Keratinocyte (primary cell): ENCODE measurements at regions not wholly inside any gene's neighbourhood (a gene's known extent, or its start where the extent isn't known, plus 50 kb on each side); places are given as distances from the start of the nearest gene placed in this dataset.

ENCODE experiments used
- DNase-seq: peaks from one replicate; pipeline ENCODE4 v3.0.0-alpha.2; 2011; ENCODE audit warnings: low read depth, missing footprints, low spot score
- FAIRE-seq: peaks from 2 replicates; lab custom pipeline; 2011; peaks lifted over from hg19 to GRCh38; lab: Jason Lieb, UNC
- H2AFZ ChIP-seq: 2 replicates; pipeline ENCODE4 v1.6.0; 2012; ENCODE audit warnings: low read length, control low read depth, inconsistent platforms; ENCODE audit not compliant: control insufficient read depth
- H3K27ac ChIP-seq: 2 replicates; pipeline ENCODE4 v1.5.1; 2011; ENCODE audit warnings: low read length; ENCODE audit not compliant: control insufficient read depth, insufficient read depth
- H3K27me3 ChIP-seq: 3 replicates; pipeline ENCODE4 v1.6.0; 2011; ENCODE audit warnings: low read length; ENCODE audit not compliant: control insufficient read depth, insufficient read depth; ENCODE audit errors: extremely low read depth
- H3K36me3 ChIP-seq, 2 experiments: 2 replicates in 1 of 2; 3 replicates in 1 of 2; pipeline ENCODE4 v1.5.1; 2011; ENCODE audit warnings: low read length in 2 of 2, mild to moderate bottlenecking in 1 of 2; ENCODE audit not compliant: control insufficient read depth in 2 of 2, insufficient read depth in 2 of 2; ENCODE audit errors: extremely low read depth in 1 of 2
- H3K4me1 ChIP-seq: 3 replicates; pipeline ENCODE4 v1.5.1; 2011; ENCODE audit warnings: low read length; ENCODE audit not compliant: control insufficient read depth, insufficient read depth; ENCODE audit errors: extremely low read depth
- H3K4me2 ChIP-seq: 3 replicates; pipeline ENCODE4 v1.6.0; 2011; ENCODE audit warnings: low read depth, low read length; ENCODE audit not compliant: control insufficient read depth, insufficient read depth; ENCODE audit errors: extremely low read depth
- H3K4me3 ChIP-seq, 3 experiments: fragments of 200-600 bp in 1 of 3; sonication (generic) in 1 of 3; 2 replicates in 2 of 3; 3 replicates in 1 of 3; pipeline ENCODE4 v1.5.1; 2011 to 2016; ENCODE audit warnings: low read length in 3 of 3, mild to moderate bottlenecking in 3 of 3, control low read depth in 2 of 3, inconsistent platforms in 1 of 3, low read depth in 1 of 3, mixed read lengths in 1 of 3, mixed run types in 1 of 3, moderate library complexity in 1 of 3; ENCODE audit not compliant: control insufficient read depth in 2 of 3, insufficient read depth in 2 of 3; ENCODE audit errors: extremely low read depth in 1 of 3
- H3K79me2 ChIP-seq: 2 replicates; pipeline ENCODE4 v1.6.0; 2012; ENCODE audit warnings: low read length; ENCODE audit not compliant: control insufficient read depth, insufficient read depth
- H3K9ac ChIP-seq: 3 replicates; pipeline ENCODE4 v1.6.0; 2011; ENCODE audit warnings: low read length; ENCODE audit not compliant: control insufficient read depth, insufficient read depth; ENCODE audit errors: extremely low read depth
- H3K9me1 ChIP-seq: 3 replicates; pipeline ENCODE4 v1.6.0; 2011; ENCODE audit warnings: low read length; ENCODE audit not compliant: control insufficient read depth, insufficient read depth; ENCODE audit errors: extremely low read depth
- H3K9me3 ChIP-seq: 2 replicates; pipeline ENCODE4 v1.5.1; 2012; ENCODE audit warnings: low read depth, low read length; ENCODE audit not compliant: control insufficient read depth
- H4K20me1 ChIP-seq: 3 replicates; pipeline ENCODE4 v1.6.0; 2011; ENCODE audit warnings: low read length; ENCODE audit not compliant: control insufficient read depth, insufficient read depth; ENCODE audit errors: extremely low read depth
- CTCF ChIP-seq, 3 experiments: IDR thresholded peaks in 1 of 3; conservative IDR thresholded peaks in 1 of 3; optimal IDR thresholded peaks in 1 of 3; 2 replicates in 2 of 3; 3 replicates in 1 of 3; pipeline versions ENCODE3 to v1.5.1; 2011; ENCODE audit warnings: low read length in 3 of 3, mild to moderate bottlenecking in 3 of 3, moderate library complexity in 2 of 3, control low read depth in 1 of 3, inconsistent platforms in 1 of 3; ENCODE audit not compliant: insufficient read depth in 2 of 3; ENCODE audit errors: extremely low read depth in 1 of 3
- EZH2 ChIP-seq: IDR thresholded peaks from one replicate; pipeline ENCODE4 v1.6.1; 2012; ENCODE audit warnings: inconsistent platforms, mild to moderate bottlenecking, low read length, moderate library complexity
- dilution Hi-C: fragments of 300-500 bp; cut with MboI; formaldehyde crosslinking; loops from one replicate; pipeline ENCODE4 v1.7.0; 2020; ENCODE audit warnings: low sequenced_read_pairs; ENCODE audit not compliant: extremely low pct_ligation_motif_present

GRCh38 chr6:951399-952181 lies 258.7 kb upstream of the EXOC2 start:
- TF ChIP-seq EZH2 (no peak), CTCF (optimal IDR thresholded peaks at IDR 0.05 in 1 of 3, IDR thresholded peaks at IDR 0.05 in 1 of 3, conservative IDR thresholded peaks at IDR 0.05 in 1 of 3; ENCODE audit: extremely low read depth in 1 of 3, insufficient read depth in 2 of 3, low read length in 3 of 3) (no peak)
- Histone ChIP-seq H3K4me1 (no peaks in the 10 kb centered on the region), H4K20me1 (no peaks in the 10 kb centered on the region), H3K4me2 (no peak overlapping the region), H3K4me3 (no peak overlapping the region), H3K9me1 (no peaks in the 10 kb centered on the region), H3K79me2 (no peaks in the 10 kb centered on the region), H3K9me3 (no peaks in the 10 kb centered on the region), H3K36me3 (no peaks in the 10 kb centered on the region), H3K27me3 (peaks cover 11% of the 10 kb centered on the region), H3K9ac (no peak overlapping the region), H2AFZ (no peak overlapping the region), H3K27ac (no peak overlapping the region)
- dilution Hi-C loops = no loop called here
- DNase-seq (no peak), FAIRE-seq (no peak)

- dilution Hi-C loops = no loop called here
- Histone ChIP-seq H3K9ac (no peak overlapping the region), H3K9me1 (no peaks in the 10 kb centered on the region), H3K36me3 (no peaks in the 10 kb centered on the region), H3K79me2 (no peaks in the 10 kb centered on the region), H2AFZ (no peak overlapping the region), H3K4me1 (no peaks in the 10 kb centered on the region), H3K4me3 (no peak overlapping the region), H3K9me3 (no peaks in the 10 kb centered on the region), H3K27ac (no peak overlapping the region), H3K4me2 (no peak overlapping the region), H4K20me1 (no peaks in the 10 kb centered on the region), H3K27me3 (peaks cover 5% of the 10 kb centered on the region)
- DNase-seq (no peak), FAIRE-seq (no peak)
- TF ChIP-seq EZH2 = no peak
- no peak for TF ChIP-seq CTCF (optimal IDR thresholded peaks at IDR 0.05 in 1 of 3, IDR thresholded peaks at IDR 0.05 in 1 of 3, conservative IDR thresholded peaks at IDR 0.05 in 1 of 3; ENCODE audit: extremely low read depth in 1 of 3, insufficient read depth in 2 of 3, low read length in 3 of 3)
Measured at GRCh38 chr6:947235-947934, 254.4 kb upstream of the EXOC2 start.
